ENCODE measurements at regions not wholly inside any gene's neighbourhood (a gene's known extent, or its start where the extent isn't known, plus 50 kb on each side); places are given as distances from the start of the nearest gene placed in this dataset.

DNA sequence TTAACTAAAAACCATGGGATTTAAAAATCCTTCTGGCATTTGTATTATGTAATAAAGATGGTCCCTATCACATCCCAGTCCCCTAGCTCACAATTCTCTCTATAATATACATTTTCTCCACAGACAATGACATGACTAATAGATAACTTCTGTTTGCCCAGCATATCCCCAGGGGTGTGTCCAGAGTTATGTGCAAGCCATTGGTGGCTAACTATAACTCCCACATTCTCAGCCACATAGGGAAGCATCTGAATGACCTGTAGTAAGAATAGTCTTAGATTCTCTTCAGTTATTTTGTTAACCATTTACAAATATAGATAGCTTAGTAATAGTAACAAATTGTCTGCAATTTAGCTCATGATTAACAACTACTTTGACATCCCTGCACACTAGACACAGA is 52.2 kb upstream of the RBSN start:
- TF ChIP-seq RCOR1 (IDR thresholded peaks at IDR 0.05; ENCODE audit: insufficient replicate concordance, low read length) = no peak
- no peak for TF ChIP-seq POLR2A (IDR thresholded peaks at IDR 0.05; ENCODE audit: low read depth, low read length)
- TF ChIP-seq, protein P1, sequence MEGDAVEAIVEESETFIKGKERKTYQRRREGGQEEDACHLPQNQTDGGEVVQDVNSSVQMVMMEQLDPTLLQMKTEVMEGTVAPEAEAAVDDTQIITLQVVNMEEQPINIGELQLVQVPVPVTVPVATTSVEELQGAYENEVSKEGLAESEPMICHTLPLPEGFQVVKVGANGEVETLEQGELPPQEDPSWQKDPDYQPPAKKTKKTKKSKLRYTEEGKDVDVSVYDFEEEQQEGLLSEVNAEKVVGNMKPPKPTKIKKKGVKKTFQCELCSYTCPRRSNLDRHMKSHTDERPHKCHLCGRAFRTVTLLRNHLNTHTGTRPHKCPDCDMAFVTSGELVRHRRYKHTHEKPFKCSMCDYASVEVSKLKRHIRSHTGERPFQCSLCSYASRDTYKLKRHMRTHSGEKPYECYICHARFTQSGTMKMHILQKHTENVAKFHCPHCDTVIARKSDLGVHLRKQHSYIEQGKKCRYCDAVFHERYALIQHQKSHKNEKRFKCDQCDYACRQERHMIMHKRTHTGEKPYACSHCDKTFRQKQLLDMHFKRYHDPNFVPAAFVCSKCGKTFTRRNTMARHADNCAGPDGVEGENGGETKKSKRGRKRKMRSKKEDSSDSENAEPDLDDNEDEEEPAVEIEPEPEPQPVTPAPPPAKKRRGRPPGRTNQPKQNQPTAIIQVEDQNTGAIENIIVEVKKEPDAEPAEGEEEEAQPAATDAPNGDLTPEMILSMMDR (conservative IDR thresholded peaks at IDR 0.05; ENCODE audit: low read depth, low read length) = no peak
- no peak for TF ChIP-seq MAFK (IDR thresholded peaks at IDR 0.05; ENCODE audit: low read depth, low read length)
- no peak for TF ChIP-seq RAD21 (IDR thresholded peaks at IDR 0.05; ENCODE audit: low read length)
- no peak for TF ChIP-seq BHLHE40 (IDR thresholded peaks at IDR 0.05; ENCODE audit: low read depth, low read length)
- TF ChIP-seq CEBPB (IDR thresholded peaks at IDR 0.05; ENCODE audit: low read depth, low read length) = no peak
